CMK (cell line): ENCODE measurements at regions not wholly inside any gene's neighbourhood (a gene's known extent, or its start where the extent isn't known, plus 50 kb on each side); places are given as distances from the start of the nearest gene placed in this dataset.
"Not testable (repeated sequence)": the region's sequence is repeated elsewhere in the genome, so short reads cannot be mapped to it uniquely, and the experiment has no call there.

Experiments
- DNase-seq: peaks from one replicate; pipeline ENCODE4 v3.0.0-alpha.2; 2010; ENCODE audit warnings: low read depth

GRCh38 chr11:109677876-109678275 lies 255.9 kb downstream of the C11orf87 start:
- DNase-seq: no peak

GRCh38 chr11:109680127-109680526 lies 258.1 kb downstream of the C11orf87 start:
- DNase-seq: no peak

- DNase-seq: not testable (repeated sequence)
Measured at GRCh38 chr11:109682788-109683187, 260.8 kb downstream of the C11orf87 start.

- DNase-seq: no peak
Measured at GRCh38 chr11:109695696-109696095, 273.7 kb downstream of the C11orf87 start.

GRCh38 chr11:109696191-109696897 lies 274.4 kb downstream of the C11orf87 start:
- no peak for DNase-seq

GRCh38 chr11:109697140-109697843 lies 275.3 kb downstream of the C11orf87 start:
- DNase-seq: peak; percentile 11

GRCh38 chr11:109698237-109698636 lies 276.2 kb downstream of the C11orf87 start:
- no peak for DNase-seq

GRCh38 chr11:109704432-109704831 lies 282.4 kb downstream of the C11orf87 start:
- DNase-seq: no peak

- DNase-seq: no peak
Measured at GRCh38 chr11:109706945-109707344, 285.0 kb downstream of the C11orf87 start.

- DNase-seq: no peak
Measured at GRCh38 chr11:109707411-109707810, 285.4 kb downstream of the C11orf87 start.

GRCh38 chr11:109708184-109708583 lies 286.2 kb downstream of the C11orf87 start:
- DNase-seq: no peak

- not testable (repeated sequence) for DNase-seq
Measured at GRCh38 chr11:109714444-109714843, 292.5 kb downstream of the C11orf87 start.

- DNase-seq: not testable (repeated sequence)
Measured at GRCh38 chr11:109715424-109715823, 293.4 kb downstream of the C11orf87 start.

- no peak for DNase-seq
Measured at GRCh38 chr11:109726061-109726460, 304.1 kb downstream of the C11orf87 start.

GRCh38 chr11:109728056-109728455 lies 306.1 kb downstream of the C11orf87 start:
- DNase-seq: no peak

- DNase-seq: no peak
Measured at GRCh38 chr11:109729761-109730160, 307.8 kb downstream of the C11orf87 start.

- DNase-seq: no peak
Measured at GRCh38 chr11:109730669-109731068, 308.7 kb downstream of the C11orf87 start.

- DNase-seq: no peak
Measured at GRCh38 chr11:109731451-109731850, 309.5 kb downstream of the C11orf87 start.

- no peak for DNase-seq
Measured at GRCh38 chr11:109733245-109733644, 311.3 kb downstream of the C11orf87 start.

GRCh38 chr11:109734566-109734965 lies 312.6 kb downstream of the C11orf87 start:
- DNase-seq: no peak

GRCh38 chr11:109735128-109735527 lies 313.1 kb downstream of the C11orf87 start:
- DNase-seq: no peak

GRCh38 chr11:109739379-109739778 lies 317.4 kb downstream of the C11orf87 start:
- no peak for DNase-seq

- no peak for DNase-seq
Measured at GRCh38 chr11:109745996-109746625, 324.1 kb downstream of the C11orf87 start.
